ENCODE measurements at regions not wholly inside any gene's neighbourhood (a gene's known extent, or its start where the extent isn't known, plus 50 kb on each side); places are given as distances from the start of the nearest gene placed in this dataset.
"Not testable (repeated sequence)": the region's sequence is repeated elsewhere in the genome, so short reads cannot be mapped to it uniquely, and the experiment has no call there.

GRCh38 chr5:3100921-3101551 is 349.6 kb upstream of the IRX2 start:
- Mint-ChIP-seq H3K27me3 (ENCODE audit: low read depth) (peaks cover 29% of the 10 kb centered on the region), H3K4me1 (ENCODE audit: low read depth) (no peaks in the 10 kb centered on the region), H3K4me3 (no peak overlapping the region), H3K36me3 (ENCODE audit: insufficient read depth in 2 of 2) (peaks cover 0 to 3% of the 10 kb centered on the region in 2 donors), H3K9me3 (peaks cover 2 to 4% of the 10 kb centered on the region in 2 donors), H3K27ac (no peak overlapping the region)
- no peak for ATAC-seq (replicated peaks in 1 of 2)
- no peak for DNase-seq

GRCh38 chr5:3099954-3100353 is 348.5 kb upstream of the IRX2 start:
- ATAC-seq (replicated peaks in 1 of 2), result no peak
- H3K27ac Mint-ChIP-seq, result no peak overlapping the region
- peaks cover 22% of the 10 kb centered on the region for H3K27me3 Mint-ChIP-seq (ENCODE audit: low read depth)
- peaks cover 0 to 3% of the 10 kb centered on the region in 2 donors for H3K36me3 Mint-ChIP-seq (ENCODE audit: insufficient read depth in 2 of 2)
- no peaks in the 10 kb centered on the region for H3K4me1 Mint-ChIP-seq (ENCODE audit: low read depth)
- H3K9me3 Mint-ChIP-seq, result peaks cover 2 to 4% of the 10 kb centered on the region in 2 donors
- H3K4me3 Mint-ChIP-seq, result no peak overlapping the region
- DNase-seq, result no peak

GRCh38 chr5:3099526-3099925 is 348.0 kb upstream of the IRX2 start:
- Mint-ChIP-seq H3K4me1 (ENCODE audit: low read depth) (no peaks in the 10 kb centered on the region), H3K9me3 (peaks cover 2 to 4% of the 10 kb centered on the region in 2 donors), H3K27me3 (ENCODE audit: low read depth) (peaks cover 18% of the 10 kb centered on the region), H3K27ac (no peak overlapping the region), H3K4me3 (no peak overlapping the region), H3K36me3 (ENCODE audit: insufficient read depth in 2 of 2) (peaks cover 0 to 3% of the 10 kb centered on the region in 2 donors)
- no peak for ATAC-seq (replicated peaks in 1 of 2)
- no peak for DNase-seq

- DNase-seq, result no peak
- no peak overlapping the region for H3K27ac Mint-ChIP-seq
- H3K9me3 Mint-ChIP-seq, result peaks cover 2 to 4% of the 10 kb centered on the region in 2 donors
- H3K27me3 Mint-ChIP-seq (ENCODE audit: low read depth), result peaks cover 11% of the 10 kb centered on the region
- ATAC-seq (replicated peaks in 1 of 2), result no peak
- no peak overlapping the region for H3K4me3 Mint-ChIP-seq
- no peaks in the 10 kb centered on the region for H3K4me1 Mint-ChIP-seq (ENCODE audit: low read depth)
- peaks cover 0 to 3% of the 10 kb centered on the region in 2 donors for H3K36me3 Mint-ChIP-seq (ENCODE audit: insufficient read depth in 2 of 2)
Observed at GRCh38 chr5:3098821-3099220, 347.3 kb upstream of the IRX2 start.

- ATAC-seq (replicated peaks in 1 of 2), result no peak
- no peak overlapping the region for H3K4me3 Mint-ChIP-seq
- H3K27ac Mint-ChIP-seq, result no peak overlapping the region
- no peak for DNase-seq
- no peaks in the 10 kb centered on the region for H3K27me3 Mint-ChIP-seq (ENCODE audit: low read depth)
- peaks cover 3 to 6% of the 10 kb centered on the region in 2 donors for H3K9me3 Mint-ChIP-seq
- H3K4me1 Mint-ChIP-seq (ENCODE audit: low read depth), result no peaks in the 10 kb centered on the region
- H3K36me3 Mint-ChIP-seq (ENCODE audit: insufficient read depth in 2 of 2), result peaks cover 0 to 3% of the 10 kb centered on the region in 2 donors
Observed at GRCh38 chr5:3092664-3093063, 341.2 kb upstream of the IRX2 start.

- ATAC-seq (replicated peaks in 1 of 2), result no peak
- H3K9me3 Mint-ChIP-seq, result peaks cover 3 to 4% of the 10 kb centered on the region in 2 donors
- no peaks in the 10 kb centered on the region for H3K4me1 Mint-ChIP-seq (ENCODE audit: low read depth)
Observed at GRCh38 chr5:3092211-3092610, 340.7 kb upstream of the IRX2 start.

GRCh38 chr5:3091040-3091774 is 339.7 kb upstream of the IRX2 start:
- Mint-ChIP-seq H3K27ac (no peak overlapping the region), H3K27me3 (ENCODE audit: low read depth) (no peaks in the 10 kb centered on the region), H3K4me1 (ENCODE audit: low read depth) (no peaks in the 10 kb centered on the region), H3K4me3 (no peak overlapping the region), H3K9me3 (peaks cover 3 to 4% of the 10 kb centered on the region in 2 donors), H3K36me3 (ENCODE audit: insufficient read depth in 2 of 2) (no peaks in the 10 kb centered on the region)
- no peak for DNase-seq
- no peak for ATAC-seq (replicated peaks in 1 of 2)

More at GRCh38 chr5:3092211-3092610, 340.7 kb upstream of the IRX2 start:
- no peak for DNase-seq
- Mint-ChIP-seq H3K36me3 (ENCODE audit: insufficient read depth in 2 of 2) (peaks cover 0 to 1% of the 10 kb centered on the region in 2 donors), H3K27me3 (ENCODE audit: low read depth) (no peaks in the 10 kb centered on the region), H3K27ac (no peak overlapping the region), H3K4me3 (no peak overlapping the region)

- H3K27ac Mint-ChIP-seq; H3K27me3 Mint-ChIP-seq (ENCODE audit: low read depth); H3K9me3 Mint-ChIP-seq; DNase-seq; H3K4me3 Mint-ChIP-seq; ATAC-seq (replicated peaks in 1 of 2); H3K4me1 Mint-ChIP-seq (ENCODE audit: low read depth); H3K36me3 Mint-ChIP-seq (ENCODE audit: insufficient read depth in 2 of 2): not testable (repeated sequence)
Observed at GRCh38 chr5:3090305-3090704, 338.8 kb upstream of the IRX2 start.

- Mint-ChIP-seq H3K4me1 (ENCODE audit: low read depth) (no peaks in the 10 kb centered on the region), H3K27ac (no peak overlapping the region), H3K9me3 (peaks cover 7 to 11% of the 10 kb centered on the region in 2 donors), H3K36me3 (ENCODE audit: insufficient read depth in 2 of 2) (peaks cover 6 to 7% of the 10 kb centered on the region in 2 donors), H3K27me3 (ENCODE audit: low read depth) (no peaks in the 10 kb centered on the region), H3K4me3 (no peak overlapping the region)
- no peak for ATAC-seq (replicated peaks in 1 of 2)
- no peak for DNase-seq
Observed at GRCh38 chr5:3080366-3080765, 328.9 kb upstream of the IRX2 start.

GRCh38 chr5:3077684-3078083 is 326.2 kb upstream of the IRX2 start:
- Mint-ChIP-seq H3K4me3 (no peak overlapping the region), H3K27me3 (ENCODE audit: low read depth) (no peaks in the 10 kb centered on the region), H3K27ac (no peak overlapping the region), H3K4me1 (ENCODE audit: low read depth) (no peaks in the 10 kb centered on the region), H3K36me3 (ENCODE audit: insufficient read depth in 2 of 2) (peaks cover 8 to 12% of the 10 kb centered on the region in 2 donors), H3K9me3 (peaks cover 10 to 12% of the 10 kb centered on the region in 2 donors)
- DNase-seq (no peak), ATAC-seq (replicated peaks in 1 of 2) (no peak)

- H3K9me3 Mint-ChIP-seq, result peaks cover 10 to 14% of the 10 kb centered on the region in 2 donors
- no peak for ATAC-seq (replicated peaks in 1 of 2)
- H3K27me3 Mint-ChIP-seq (ENCODE audit: low read depth), result no peaks in the 10 kb centered on the region
- H3K27ac Mint-ChIP-seq, result no peak overlapping the region
- H3K4me1 Mint-ChIP-seq (ENCODE audit: low read depth), result no peaks in the 10 kb centered on the region
- DNase-seq, result no peak
- H3K36me3 Mint-ChIP-seq (ENCODE audit: insufficient read depth in 2 of 2), result peaks cover 8 to 10% of the 10 kb centered on the region in 2 donors
- H3K4me3 Mint-ChIP-seq, result no peak overlapping the region
Observed at GRCh38 chr5:3075309-3075708, 323.8 kb upstream of the IRX2 start.

- DNase-seq, result no peak
- no peak for ATAC-seq (replicated peaks in 1 of 2)
- Mint-ChIP-seq H3K4me3 (no peak overlapping the region), H3K27ac (no peak overlapping the region), H3K27me3 (ENCODE audit: low read depth) (no peaks in the 10 kb centered on the region), H3K36me3 (ENCODE audit: insufficient read depth in 2 of 2) (peaks cover 0 to 3% of the 10 kb centered on the region in 2 donors), H3K9me3 (peaks cover 5 to 7% of the 10 kb centered on the region in 2 donors), H3K4me1 (ENCODE audit: low read depth) (no peaks in the 10 kb centered on the region)
Observed at GRCh38 chr5:3068401-3068800, 316.9 kb upstream of the IRX2 start.

GRCh38 chr5:3060283-3060682 is 308.8 kb upstream of the IRX2 start:
- no peak overlapping the region for H3K4me3 Mint-ChIP-seq
- no peak for ATAC-seq (replicated peaks in 1 of 2)
- no peaks in the 10 kb centered on the region for H3K27me3 Mint-ChIP-seq (ENCODE audit: low read depth)
- peaks cover 7 to 8% of the 10 kb centered on the region in 2 donors for H3K36me3 Mint-ChIP-seq (ENCODE audit: insufficient read depth in 2 of 2)
- no peaks in the 10 kb centered on the region for H3K4me1 Mint-ChIP-seq (ENCODE audit: low read depth)
- H3K9me3 Mint-ChIP-seq, result peaks cover 1 to 9% of the 10 kb centered on the region in 2 donors
- no peak overlapping the region for H3K27ac Mint-ChIP-seq
- no peak for DNase-seq

Data from activated T-cell treated with anti-CD3 and anti-CD28 coated beads, Interleukin-2, amount 50 U/mL, for 72 hours (primary cell).